ENCODE measurements at regions not wholly inside any gene's neighbourhood (a gene's known extent, or its start where the extent isn't known, plus 50 kb on each side); places are given as distances from the start of the nearest gene placed in this dataset.

DNA sequence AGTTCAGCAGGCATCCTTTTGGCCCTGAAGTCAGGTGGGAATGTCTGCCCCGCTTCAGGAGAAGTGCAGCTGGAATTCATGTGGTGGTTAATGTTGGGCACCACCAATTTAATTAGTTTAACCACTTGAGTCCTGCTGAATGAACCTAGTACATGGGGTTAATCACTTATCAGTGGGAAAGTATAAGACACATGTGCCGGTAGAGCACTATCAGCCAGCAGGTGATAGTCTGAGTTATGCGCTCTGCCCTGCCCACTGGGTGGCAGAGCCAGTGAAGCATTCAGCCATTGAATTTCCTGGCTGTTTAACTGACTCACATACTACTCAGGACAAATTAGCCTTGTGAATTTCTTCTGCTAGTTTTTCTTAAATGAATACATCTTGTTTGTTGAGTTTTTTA lies 789.7 kb upstream of the PRR20A start:
- POLR2A ChIA-PET = no interaction called here
- no peak overlapping the region for H3K4me3 ChIP-seq (ENCODE audit: low read depth, low read length)
- no peaks in the 10 kb centered on the region for H3K27me3 ChIP-seq (ENCODE audit: control insufficient read depth, insufficient read depth, low read length)
- DNase-seq (ENCODE audit: low read depth, low spot score) = no peak
- H3K9me3 ChIP-seq (ENCODE audit: control insufficient read depth, insufficient read depth, low read length) = peaks cover 13% of the 10 kb centered on the region; the same call in 1 of the 2 replicates
- H3K27ac ChIP-seq (ENCODE audit: low read depth, low read length) = no peak overlapping the region
- CTCF ChIA-PET = no interaction called here
- TF ChIP-seq, protein P1, sequence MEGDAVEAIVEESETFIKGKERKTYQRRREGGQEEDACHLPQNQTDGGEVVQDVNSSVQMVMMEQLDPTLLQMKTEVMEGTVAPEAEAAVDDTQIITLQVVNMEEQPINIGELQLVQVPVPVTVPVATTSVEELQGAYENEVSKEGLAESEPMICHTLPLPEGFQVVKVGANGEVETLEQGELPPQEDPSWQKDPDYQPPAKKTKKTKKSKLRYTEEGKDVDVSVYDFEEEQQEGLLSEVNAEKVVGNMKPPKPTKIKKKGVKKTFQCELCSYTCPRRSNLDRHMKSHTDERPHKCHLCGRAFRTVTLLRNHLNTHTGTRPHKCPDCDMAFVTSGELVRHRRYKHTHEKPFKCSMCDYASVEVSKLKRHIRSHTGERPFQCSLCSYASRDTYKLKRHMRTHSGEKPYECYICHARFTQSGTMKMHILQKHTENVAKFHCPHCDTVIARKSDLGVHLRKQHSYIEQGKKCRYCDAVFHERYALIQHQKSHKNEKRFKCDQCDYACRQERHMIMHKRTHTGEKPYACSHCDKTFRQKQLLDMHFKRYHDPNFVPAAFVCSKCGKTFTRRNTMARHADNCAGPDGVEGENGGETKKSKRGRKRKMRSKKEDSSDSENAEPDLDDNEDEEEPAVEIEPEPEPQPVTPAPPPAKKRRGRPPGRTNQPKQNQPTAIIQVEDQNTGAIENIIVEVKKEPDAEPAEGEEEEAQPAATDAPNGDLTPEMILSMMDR (IDR thresholded peaks at IDR 0.05; ENCODE audit: low read depth, low read length) = no peak

DNA sequence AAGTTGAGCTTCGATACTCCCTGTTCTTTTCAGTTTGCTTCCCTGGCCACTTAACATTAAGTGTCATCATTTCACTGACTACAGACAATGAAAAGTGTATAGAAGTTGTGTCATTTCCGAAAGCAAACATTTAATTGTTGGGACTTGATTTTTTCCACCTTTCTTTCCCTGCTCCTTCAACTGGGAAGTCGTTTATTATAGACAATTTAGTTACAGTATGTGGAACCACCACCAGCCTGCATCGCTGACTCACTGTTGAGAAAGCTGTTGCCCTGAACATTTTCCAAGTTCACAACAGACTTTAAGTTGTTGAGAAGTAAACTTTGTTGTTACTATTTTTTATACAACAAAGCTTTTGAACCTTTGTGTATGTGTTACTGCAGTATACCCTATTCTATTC lies 788.4 kb upstream of the PRR20A start:
- TF ChIP-seq, protein P1 (IDR thresholded peaks at IDR 0.05; ENCODE audit: low read depth, low read length) = no peak
- no peak overlapping the region for H3K27ac ChIP-seq (ENCODE audit: low read depth, low read length)
- POLR2A ChIA-PET = no interaction called here
- no peak overlapping the region for H3K4me3 ChIP-seq (ENCODE audit: low read depth, low read length)
- CTCF ChIA-PET = no interaction called here
- DNase-seq (ENCODE audit: low read depth, low spot score) = no peak
- no peaks in the 10 kb centered on the region for H3K27me3 ChIP-seq (ENCODE audit: control insufficient read depth, insufficient read depth, low read length)
- peaks cover 13% of the 10 kb centered on the region; the same call in 1 of the 2 replicates for H3K9me3 ChIP-seq (ENCODE audit: control insufficient read depth, insufficient read depth, low read length)

DNA sequence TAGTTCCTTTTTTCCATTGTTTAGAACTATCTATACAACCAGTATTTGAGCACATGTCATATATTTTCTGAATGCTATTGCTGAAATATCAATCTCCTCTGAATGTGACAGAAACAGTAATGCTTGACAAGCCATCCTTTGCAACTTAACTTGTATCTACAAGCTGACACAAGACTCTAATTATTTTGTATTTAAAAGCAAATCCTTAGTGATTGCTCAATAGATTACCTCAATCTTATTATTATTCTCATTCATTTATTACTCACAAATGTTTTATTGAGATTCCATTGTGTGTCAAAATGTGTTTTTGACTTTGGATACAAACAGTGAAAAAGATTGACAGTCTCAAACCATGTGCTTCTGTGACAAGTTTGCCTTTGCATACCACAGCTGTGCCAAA lies 787.8 kb upstream of the PRR20A start:
- TF ChIP-seq, protein P1 (IDR thresholded peaks at IDR 0.05; ENCODE audit: low read depth, low read length) = no peak
- ChIA-PET CTCF (no interaction called here), POLR2A (no interaction called here)
- no peaks in the 10 kb centered on the region for H3K27me3 ChIP-seq (ENCODE audit: control insufficient read depth, insufficient read depth, low read length)
- no peak overlapping the region for H3K4me3 ChIP-seq (ENCODE audit: low read depth, low read length)
- H3K9me3 ChIP-seq (ENCODE audit: control insufficient read depth, insufficient read depth, low read length) = peaks cover 13% of the 10 kb centered on the region; the same call in 1 of the 2 replicates
- no peak overlapping the region for H3K27ac ChIP-seq (ENCODE audit: low read depth, low read length)
- no peak for DNase-seq (ENCODE audit: low read depth, low spot score)

DNA sequence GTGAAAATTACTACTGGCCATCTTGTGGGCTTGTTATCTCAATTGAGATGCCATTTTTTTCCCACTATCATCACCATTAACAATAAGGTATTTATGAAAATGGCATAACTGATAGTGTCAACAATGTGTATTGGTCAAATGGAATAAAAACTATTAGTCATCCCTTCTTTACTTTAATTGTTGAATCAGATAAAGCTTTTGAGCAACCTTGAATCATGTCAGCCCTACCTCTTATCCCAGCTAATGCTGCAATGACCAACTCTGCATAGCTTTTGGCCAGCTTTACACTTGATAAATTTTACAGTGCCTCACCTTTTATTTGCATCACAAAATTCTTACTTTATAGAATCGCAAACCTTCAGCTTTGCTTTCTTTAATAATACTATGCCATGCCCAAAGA lies 784.0 kb upstream of the PRR20A start:
- no peaks in the 10 kb centered on the region for H3K27me3 ChIP-seq (ENCODE audit: control insufficient read depth, insufficient read depth, low read length)
- ChIA-PET POLR2A (no interaction called here), CTCF (no interaction called here)
- TF ChIP-seq, protein P1 (IDR thresholded peaks at IDR 0.05; ENCODE audit: low read depth, low read length) = no peak
- DNase-seq (ENCODE audit: low read depth, low spot score) = no peak
- H3K4me3 ChIP-seq (ENCODE audit: low read depth, low read length) = no peak overlapping the region
- H3K27ac ChIP-seq (ENCODE audit: low read depth, low read length) = no peak overlapping the region
- 0 out of 2 replicates have a peak, but pooled peaks cover 3% of the 10 kb centered on the region for H3K9me3 ChIP-seq (ENCODE audit: control insufficient read depth, insufficient read depth, low read length)

DNA sequence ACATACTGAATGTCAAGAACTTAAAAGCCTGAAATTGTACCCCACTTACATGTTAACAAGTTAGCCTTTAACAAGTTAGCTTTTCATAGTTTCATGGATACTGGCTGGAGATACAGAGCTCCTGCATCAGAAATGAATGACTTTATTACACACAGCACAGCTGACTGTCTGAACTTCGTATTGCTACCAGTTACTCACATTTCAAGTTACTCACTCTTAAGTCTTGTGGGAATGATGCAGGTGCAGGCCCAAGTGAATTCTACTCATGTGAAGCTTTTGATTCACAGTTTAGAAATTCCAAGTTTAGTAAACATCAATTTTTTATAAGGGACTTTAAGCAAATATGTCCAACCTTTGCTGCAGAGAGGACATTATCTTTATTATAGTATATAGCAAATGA lies 762.2 kb upstream of the PRR20A start:
- no peaks in the 10 kb centered on the region for H3K27me3 ChIP-seq (ENCODE audit: control insufficient read depth, insufficient read depth, low read length)
- TF ChIP-seq, protein P1 (IDR thresholded peaks at IDR 0.05; ENCODE audit: low read depth, low read length) = no peak
- ChIA-PET POLR2A (no interaction called here), CTCF (no interaction called here)
- H3K9me3 ChIP-seq (ENCODE audit: control insufficient read depth, insufficient read depth, low read length) = peaks cover 20% of the 10 kb centered on the region
- H3K4me3 ChIP-seq (ENCODE audit: low read depth, low read length) = no peak overlapping the region
- DNase-seq (ENCODE audit: low read depth, low spot score) = no peak
- H3K27ac ChIP-seq (ENCODE audit: low read depth, low read length) = no peak overlapping the region

All from AG04450 (cell line).